Neuronal stem cell (in vitro differentiated cells): ENCODE measurements at regions not wholly inside any gene's neighbourhood (a gene's known extent, or its start where the extent isn't known, plus 50 kb on each side); places are given as distances from the start of the nearest gene placed in this dataset.

Experiments used
- DNase-seq: peaks from one replicate; pipeline ENCODE4 v3.0.0-alpha.2; 2013; ENCODE audit warnings: low spot score
- H2AFZ ChIP-seq: one replicate; pipeline ENCODE4 v1.6.1; 2013; ENCODE audit warnings: mild to moderate bottlenecking, low read length, inconsistent platforms
- H2AK5ac ChIP-seq: 2 replicates; pipeline ENCODE4 v1.6.1; 2013; ENCODE audit warnings: low read depth, mild to moderate bottlenecking, inconsistent platforms, low read length, moderate library complexity, mixed read lengths
- H2BK120ac ChIP-seq: 2 replicates; pipeline ENCODE4 v1.6.1; 2013; ENCODE audit warnings: low read depth, mild to moderate bottlenecking, inconsistent platforms, low read length, moderate library complexity, mixed read lengths
- H2BK12ac ChIP-seq: one replicate; pipeline ENCODE4 v1.6.1; 2013; ENCODE audit warnings: low read length, inconsistent platforms
- H2BK15ac ChIP-seq: 2 replicates; pipeline ENCODE4 v1.6.1; 2013; ENCODE audit warnings: mild to moderate bottlenecking, low read length, inconsistent platforms, mixed read lengths
- H2BK5ac ChIP-seq: one replicate; pipeline ENCODE4 v1.6.1; 2013; ENCODE audit warnings: inconsistent platforms, mild to moderate bottlenecking, low read length, moderate library complexity
- H3K14ac ChIP-seq: one replicate; pipeline ENCODE4 v1.6.1; 2013; ENCODE audit warnings: low read length, inconsistent platforms
- H3K18ac ChIP-seq: 2 replicates; pipeline ENCODE4 v1.6.1; 2013; ENCODE audit warnings: low read length, inconsistent platforms
- H3K23ac ChIP-seq: 2 replicates; pipeline ENCODE4 v1.6.1; 2013; ENCODE audit warnings: low read depth, mild to moderate bottlenecking, mixed read lengths, low read length, inconsistent platforms; ENCODE audit not compliant: poor library complexity
- H3K27ac ChIP-seq: replicated peaks from 3 replicates; pipeline ENCODE4 v1.5.1; 2013; ENCODE audit warnings: low read length, inconsistent platforms
- H3K27me3 ChIP-seq, 3 experiments: 2 replicates each; pipeline ENCODE4 v1.6.1; 2013; ENCODE audit warnings: low read length in 3 of 3, mild to moderate bottlenecking in 2 of 3, inconsistent platforms in 1 of 3, low read depth in 1 of 3, mixed read lengths in 1 of 3, moderate library complexity in 1 of 3; ENCODE audit not compliant: control insufficient read depth in 3 of 3, insufficient read depth in 3 of 3
- H3K36me3 ChIP-seq, 2 donors: replicated peaks in 1 of 2; 2 replicates each; pipeline ENCODE4 v1.6.1; 2013; ENCODE audit warnings: low read length in 2 of 2; ENCODE audit not compliant: control insufficient read depth in 2 of 2, insufficient read depth in 2 of 2
- H3K4ac ChIP-seq: 2 replicates; pipeline ENCODE4 v1.6.1; 2013; ENCODE audit warnings: inconsistent platforms, mild to moderate bottlenecking, low read length, moderate library complexity
- H3K4me1 ChIP-seq, 2 donors: 1 replicate in 1 of 2; 2 replicates in 1 of 2; pipeline ENCODE4 v1.6.1; 2013; ENCODE audit warnings: low read length in 2 of 2, low read depth in 1 of 2; ENCODE audit not compliant: control insufficient read depth in 2 of 2, insufficient read depth in 1 of 2
- H3K4me2 ChIP-seq: one replicate; pipeline ENCODE4 v1.6.1; 2013; ENCODE audit warnings: mild to moderate bottlenecking, low read length, inconsistent platforms; ENCODE audit not compliant: insufficient read depth, poor library complexity, severe bottlenecking
- H3K4me3 ChIP-seq, 2 donors: 2 replicates each; pipeline ENCODE4 v1.5.1; 2013; ENCODE audit warnings: low read length in 2 of 2, mild to moderate bottlenecking in 2 of 2, inconsistent platforms in 1 of 2, moderate library complexity in 1 of 2
- H3K79me1 ChIP-seq: one replicate; pipeline ENCODE4 v1.6.1; 2013; ENCODE audit warnings: low read depth, mild to moderate bottlenecking, inconsistent platforms, low read length, moderate library complexity
- H3K9ac ChIP-seq: one replicate; pipeline ENCODE4 v1.6.1; 2013; ENCODE audit warnings: mild to moderate bottlenecking, low read depth, low read length, inconsistent platforms; ENCODE audit not compliant: poor library complexity
- H3K9me3 ChIP-seq, 2 donors: replicated peaks in 1 of 2; 2 replicates each; pipeline versions ENCODE3 to v1.6.1; 2013; ENCODE audit warnings: low read length in 2 of 2, mild to moderate bottlenecking in 2 of 2, inconsistent platforms in 1 of 2, low read depth in 1 of 2, mixed read lengths in 1 of 2, moderate library complexity in 1 of 2; ENCODE audit not compliant: control insufficient read depth in 2 of 2, insufficient read depth in 1 of 2
- H4K8ac ChIP-seq: one replicate; pipeline ENCODE4 v1.6.1; 2013; ENCODE audit warnings: low read depth, mild to moderate bottlenecking, inconsistent platforms, low read length, moderate library complexity
- H4K91ac ChIP-seq: one replicate; pipeline ENCODE4 v1.6.1; 2013; ENCODE audit warnings: low read length, low read depth, mild to moderate bottlenecking, inconsistent platforms; ENCODE audit not compliant: poor library complexity
- WGBS, 2 donors: extraction: QIAGEN DNeasy Blood & Tissue Kit; methylation state at CpG; one replicate each; pipeline ENCODE4 v1.1.7; 2013; ENCODE audit warnings: missing lambda C conversion rate in 2 of 2, mixed read lengths in 1 of 2; ENCODE audit not compliant: insufficient read length in 2 of 2, insufficient replicate concordance in 1 of 2; ENCODE audit errors: extremely low coverage in 2 of 2; 5-methylcytosine and 5-hydroxymethylcytosine counted together

- Histone ChIP-seq H3K4me3 (no peak overlapping the region), H2BK5ac (no peak overlapping the region), H2AFZ (no peak overlapping the region), H4K91ac (no peak overlapping the region), H3K18ac (no peak overlapping the region), H3K4me2 (no peak overlapping the region), H3K9me3 (peaks cover 5 to 9% of the 10 kb centered on the region in 2 donors), H2BK120ac (no peak overlapping the region), H2AK5ac (no peak overlapping the region), H2BK15ac (no peak overlapping the region), H3K23ac (no peak overlapping the region), H3K4me1 (peaks cover 3 to 10% of the 10 kb centered on the region in 2 donors), H3K27me3 (no peaks in the 10 kb centered on the region), H2BK12ac (no peak overlapping the region), H3K4ac (no peak overlapping the region), H3K14ac (no peak overlapping the region), H3K27ac (no peak overlapping the region), H3K79me1 (no peaks in the 10 kb centered on the region), H3K36me3 (no peaks in the 10 kb centered on the region), H4K8ac (no peak overlapping the region), H3K9ac (no peak overlapping the region)
- no CpG with 5 or more reads among the region's 5 CpGs for WGBS, 2 donors
- DNase-seq = no peak
Measured at GRCh38 chr13:112124141-112124540, 57.2 kb downstream of the SOX1 start.

- Histone ChIP-seq H3K4me1 (peaks cover 0 to 3% of the 10 kb centered on the region in 2 donors), H2BK12ac (no peak overlapping the region), H3K79me1 (no peaks in the 10 kb centered on the region), H2BK120ac (no peak overlapping the region), H3K9ac (no peak overlapping the region), H2AFZ (no peak overlapping the region), H3K4me3 (peak overlapping the region in 1 of 2 donors; percentile 8), H4K8ac (no peak overlapping the region), H2AK5ac (no peak overlapping the region), H3K18ac (peak overlapping the region; percentile 69), H3K4me2 (no peak overlapping the region), H3K4ac (no peak overlapping the region), H2BK5ac (no peak overlapping the region), H4K91ac (no peak overlapping the region), H3K27ac (no peak overlapping the region), H3K14ac (no peak overlapping the region), H3K27me3 (no peaks in the 10 kb centered on the region), H2BK15ac (peak overlapping the region; percentile 59), H3K36me3 (no peaks in the 10 kb centered on the region), H3K9me3 (peaks cover 5 to 6% of the 10 kb centered on the region in 2 donors), H3K23ac (no peak overlapping the region)
- DNase-seq = no peak
- WGBS, 2 donors = no CpG with 5 or more reads among the region's 15 CpGs
Measured at GRCh38 chr13:112127564-112128330, 60.8 kb downstream of the SOX1 start.

GRCh38 chr13:112128331-112128610 lies 61.3 kb downstream of the SOX1 start:
- Histone ChIP-seq H2BK120ac (no peak overlapping the region), H2BK12ac (no peak overlapping the region), H3K9ac (no peak overlapping the region), H4K8ac (no peak overlapping the region), H2AK5ac (no peak overlapping the region), H2BK5ac (no peak overlapping the region), H3K18ac (peak overlapping the region; percentile 69), H4K91ac (no peak overlapping the region), H3K79me1 (no peaks in the 10 kb centered on the region), H3K4me2 (no peak overlapping the region), H2AFZ (no peak overlapping the region), H3K27me3 (no peaks in the 10 kb centered on the region), H3K23ac (no peak overlapping the region), H3K14ac (no peak overlapping the region), H3K9me3 (peaks cover 5 to 6% of the 10 kb centered on the region in 2 donors), H3K4me1 (peaks cover 0 to 3% of the 10 kb centered on the region in 2 donors), H3K4me3 (no peak overlapping the region), H3K36me3 (no peaks in the 10 kb centered on the region), H2BK15ac (peak overlapping the region; percentile 59), H3K27ac (no peak overlapping the region), H3K4ac (no peak overlapping the region)
- no peak for DNase-seq
- WGBS, 2 donors = no CpG with 5 or more reads among the region's 8 CpGs

- Histone ChIP-seq H2BK15ac (no peak overlapping the region), H4K91ac (no peak overlapping the region), H3K36me3 (no peaks in the 10 kb centered on the region), H3K9me3 (peaks cover 4 to 6% of the 10 kb centered on the region in 2 donors), H2BK120ac (no peak overlapping the region), H2AK5ac (no peak overlapping the region), H3K4me3 (no peak overlapping the region), H2BK12ac (no peak overlapping the region), H3K9ac (no peak overlapping the region), H3K4me2 (no peak overlapping the region), H4K8ac (no peak overlapping the region), H2BK5ac (peak overlapping the region; percentile 4), H3K27ac (no peak overlapping the region), H3K14ac (no peak overlapping the region), H2AFZ (no peak overlapping the region), H3K23ac (no peak overlapping the region), H3K4me1 (peaks cover 0 to 8% of the 10 kb centered on the region in 2 donors), H3K18ac (no peak overlapping the region), H3K27me3 (no peaks in the 10 kb centered on the region), H3K4ac (no peak overlapping the region), H3K79me1 (no peaks in the 10 kb centered on the region)
- no CpG with 5 or more reads among the region's 7 CpGs for WGBS, 2 donors
- no peak for DNase-seq
Measured at GRCh38 chr13:112130418-112130817, 63.5 kb downstream of the SOX1 start.
